Activated naive CD8-positive, alpha-beta T cell treated with anti-CD3 and anti-CD28 coated beads, Interleukin-2, amount 10 ng/mL, durations not matched to agents 7 days and 5 days (primary cell): ENCODE measurements at regions not wholly inside any gene's neighbourhood (a gene's known extent, or its start where the extent isn't known, plus 50 kb on each side); places are given as distances from the start of the nearest gene placed in this dataset.

Experiments used
- ATAC-seq: fragments of 150-1000 bp; cut with Tn5 transposase; one replicate; pipeline ENCODE4 v1.10.0; 2021; ENCODE audit warnings: low read depth, moderate library complexity
- POLR2A ChIA-PET: fragments of 350-600 bp; sonication (Branson Sonifier 250); formaldehyde crosslinking; loops from one replicate; lab custom pipeline; 2021; ENCODE audit warnings: antibody characterized with exemption; lab: Charles Lee
- DNase-seq: peaks from one replicate; pipeline ENCODE4 v3.0.0; 2021
- H3K27ac Mint-ChIP-seq: one replicate; pipeline ENCODE4 v1.8.0; 2022; ENCODE audit warnings: mild to moderate bottlenecking, mixed read lengths
- H3K27me3 Mint-ChIP-seq: one replicate; pipeline ENCODE4 v1.8.0; 2022; ENCODE audit warnings: mild to moderate bottlenecking, moderate library complexity, mixed read lengths
- H3K36me3 Mint-ChIP-seq: one replicate; pipeline ENCODE4 v1.8.0; 2021; ENCODE audit warnings: mild to moderate bottlenecking, mixed read lengths
- H3K4me1 Mint-ChIP-seq: one replicate; pipeline ENCODE4 v1.8.0; 2021; ENCODE audit warnings: mixed read lengths
- H3K4me3 Mint-ChIP-seq: one replicate; pipeline ENCODE4 v1.8.0; 2022; ENCODE audit warnings: mild to moderate bottlenecking, moderate library complexity, mixed read lengths
- H3K9me3 Mint-ChIP-seq: one replicate; pipeline ENCODE4 v1.8.0; 2021; ENCODE audit warnings: mixed read lengths

GRCh38 chr2:215851082-215851481 is 162.3 kb downstream of the MREG start:
- DNase-seq = no peak
- no peaks in the 10 kb centered on the region for H3K4me1 Mint-ChIP-seq
- POLR2A ChIA-PET = no interaction called here
- no peak overlapping the region for H3K4me3 Mint-ChIP-seq
- H3K36me3 Mint-ChIP-seq = no peaks in the 10 kb centered on the region
- H3K27ac Mint-ChIP-seq = no peak overlapping the region
- H3K27me3 Mint-ChIP-seq = peaks cover 3% of the 10 kb centered on the region
- peaks cover 10% of the 10 kb centered on the region for H3K9me3 Mint-ChIP-seq
- no peak for ATAC-seq

DNA sequence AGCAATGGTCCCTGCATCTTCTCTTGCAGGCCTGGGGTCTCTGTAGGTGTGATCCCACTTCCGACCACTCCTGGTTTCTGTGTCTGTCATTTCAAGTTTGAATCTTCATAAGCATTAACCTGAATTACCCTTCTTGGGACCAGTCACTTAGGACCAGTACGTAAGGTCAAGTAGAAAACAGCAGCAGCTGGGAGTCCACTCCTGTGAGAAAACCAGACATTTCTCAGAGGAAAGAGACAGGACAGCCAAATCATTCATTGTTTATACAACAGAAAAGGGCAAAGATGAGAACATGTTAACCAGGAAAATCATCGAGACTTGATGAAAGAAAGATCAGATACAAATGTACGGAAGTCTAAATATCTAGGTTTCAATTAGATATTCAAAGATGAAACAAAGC is 163.0 kb downstream of the MREG start:
- POLR2A ChIA-PET = no interaction called here
- Mint-ChIP-seq H3K9me3 (peaks cover 10% of the 10 kb centered on the region), H3K36me3 (no peaks in the 10 kb centered on the region), H3K27ac (no peak overlapping the region), H3K27me3 (no peaks in the 10 kb centered on the region), H3K4me3 (no peak overlapping the region), H3K4me1 (no peaks in the 10 kb centered on the region)
- no peak for DNase-seq
- ATAC-seq = no peak

DNA sequence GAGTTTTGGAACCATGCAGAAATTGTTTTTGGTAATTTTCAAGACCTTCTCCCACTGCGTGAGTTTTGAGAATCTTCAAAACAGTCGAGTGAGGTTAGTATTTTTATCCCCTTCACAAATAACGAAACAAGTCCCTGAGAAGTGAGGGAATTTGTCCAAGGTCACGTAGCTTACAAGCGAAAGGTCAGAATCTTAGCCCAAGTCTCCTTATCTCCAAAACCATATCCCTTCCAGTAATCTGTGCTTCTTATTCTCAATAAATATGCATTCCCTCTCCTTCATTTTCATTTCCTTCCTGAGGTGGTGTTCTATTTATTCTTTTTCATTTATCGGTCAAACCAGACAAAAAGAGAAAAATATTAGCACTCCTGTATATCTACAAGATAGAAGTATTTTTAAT is 163.6 kb downstream of the MREG start:
- Mint-ChIP-seq H3K4me3 (no peak overlapping the region), H3K27ac (no peak overlapping the region), H3K4me1 (no peaks in the 10 kb centered on the region), H3K27me3 (no peaks in the 10 kb centered on the region), H3K9me3 (peaks cover 10% of the 10 kb centered on the region), H3K36me3 (no peaks in the 10 kb centered on the region)
- no peak for ATAC-seq
- POLR2A ChIA-PET = no interaction called here
- no peak for DNase-seq

DNA sequence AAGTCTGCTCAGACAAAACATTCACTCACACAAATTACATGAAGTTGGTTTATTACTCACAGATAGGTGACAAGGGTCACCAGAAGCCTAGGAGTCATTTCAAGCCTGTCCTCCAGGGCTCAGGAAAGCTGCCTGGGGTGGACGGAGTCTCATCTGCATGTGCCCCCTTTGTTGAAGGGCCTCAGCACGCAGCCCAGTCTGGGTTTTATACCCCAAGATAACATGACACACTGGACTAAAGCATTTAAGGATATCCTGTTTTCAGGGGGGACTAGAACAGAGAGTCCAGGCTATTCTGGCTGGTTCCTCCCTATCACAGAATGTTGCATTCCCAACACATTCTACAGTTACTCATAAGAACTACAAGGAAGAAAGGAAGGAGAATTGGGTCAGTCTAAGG is 164.7 kb downstream of the MREG start:
- no peak for DNase-seq
- POLR2A ChIA-PET = no interaction called here
- Mint-ChIP-seq H3K27me3 (no peaks in the 10 kb centered on the region), H3K36me3 (no peaks in the 10 kb centered on the region), H3K4me3 (no peak overlapping the region), H3K27ac (no peak overlapping the region), H3K9me3 (peaks cover 6% of the 10 kb centered on the region), H3K4me1 (no peaks in the 10 kb centered on the region)
- ATAC-seq = no peak

DNA sequence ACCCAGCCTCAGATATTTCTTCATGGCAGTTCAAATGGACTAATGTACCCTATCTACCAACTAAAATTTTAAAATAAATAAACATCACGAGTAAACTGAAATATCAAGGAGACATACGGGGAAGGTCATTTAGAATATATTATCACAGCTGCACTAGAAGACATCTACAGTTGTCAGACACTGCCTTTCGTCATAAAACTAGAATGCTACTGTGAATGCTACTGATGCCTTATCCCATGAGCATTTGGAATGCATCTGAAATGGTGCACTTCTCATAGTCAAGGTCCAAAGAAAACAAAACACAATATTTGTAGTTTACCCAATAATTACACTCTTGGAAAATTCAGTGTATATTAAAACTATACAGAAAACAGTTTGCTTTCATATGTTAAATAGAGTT is 165.2 kb downstream of the MREG start:
- DNase-seq (no peak), ATAC-seq (no peak)
- Mint-ChIP-seq H3K27ac (no peak overlapping the region), H3K4me1 (no peaks in the 10 kb centered on the region), H3K9me3 (peaks cover 4% of the 10 kb centered on the region), H3K4me3 (no peak overlapping the region), H3K27me3 (no peaks in the 10 kb centered on the region), H3K36me3 (no peaks in the 10 kb centered on the region)
- POLR2A ChIA-PET = no interaction called here

- peaks cover 2% of the 10 kb centered on the region for H3K9me3 Mint-ChIP-seq
- POLR2A ChIA-PET = no interaction called here
- ATAC-seq (no peak), DNase-seq (no peak)
- no peaks in the 10 kb centered on the region for H3K36me3 Mint-ChIP-seq
- no peak overlapping the region for H3K27ac Mint-ChIP-seq
- H3K4me1 Mint-ChIP-seq = no peaks in the 10 kb centered on the region
- no peaks in the 10 kb centered on the region for H3K27me3 Mint-ChIP-seq
- no peak overlapping the region for H3K4me3 Mint-ChIP-seq
Measured at GRCh38 chr2:215847718-215848117, 165.6 kb downstream of the MREG start.

DNA sequence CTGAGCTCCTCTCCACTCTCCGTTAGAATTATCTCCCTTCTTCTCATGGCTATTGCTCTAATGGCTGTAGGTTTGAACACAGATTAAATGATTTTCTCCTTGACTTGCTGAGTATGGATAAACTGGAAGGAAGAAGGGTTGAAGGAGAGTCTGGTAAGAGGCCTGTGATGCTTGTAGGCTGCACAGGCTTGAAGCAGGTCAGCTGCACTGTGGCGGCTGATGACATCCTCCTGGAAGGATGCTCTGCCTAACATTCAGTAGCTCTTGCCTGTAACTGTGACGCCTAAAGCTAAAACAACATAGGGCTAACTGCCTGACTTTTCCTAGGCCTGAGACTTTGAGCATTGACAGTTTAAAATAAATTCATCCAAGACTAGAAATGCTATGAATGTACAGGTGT is 166.3 kb downstream of the MREG start:
- Mint-ChIP-seq H3K36me3 (no peaks in the 10 kb centered on the region), H3K4me1 (no peaks in the 10 kb centered on the region), H3K9me3 (no peaks in the 10 kb centered on the region), H3K4me3 (no peak overlapping the region), H3K27me3 (no peaks in the 10 kb centered on the region), H3K27ac (no peak overlapping the region)
- POLR2A ChIA-PET = no interaction called here
- ATAC-seq = no peak
- DNase-seq = no peak

DNA sequence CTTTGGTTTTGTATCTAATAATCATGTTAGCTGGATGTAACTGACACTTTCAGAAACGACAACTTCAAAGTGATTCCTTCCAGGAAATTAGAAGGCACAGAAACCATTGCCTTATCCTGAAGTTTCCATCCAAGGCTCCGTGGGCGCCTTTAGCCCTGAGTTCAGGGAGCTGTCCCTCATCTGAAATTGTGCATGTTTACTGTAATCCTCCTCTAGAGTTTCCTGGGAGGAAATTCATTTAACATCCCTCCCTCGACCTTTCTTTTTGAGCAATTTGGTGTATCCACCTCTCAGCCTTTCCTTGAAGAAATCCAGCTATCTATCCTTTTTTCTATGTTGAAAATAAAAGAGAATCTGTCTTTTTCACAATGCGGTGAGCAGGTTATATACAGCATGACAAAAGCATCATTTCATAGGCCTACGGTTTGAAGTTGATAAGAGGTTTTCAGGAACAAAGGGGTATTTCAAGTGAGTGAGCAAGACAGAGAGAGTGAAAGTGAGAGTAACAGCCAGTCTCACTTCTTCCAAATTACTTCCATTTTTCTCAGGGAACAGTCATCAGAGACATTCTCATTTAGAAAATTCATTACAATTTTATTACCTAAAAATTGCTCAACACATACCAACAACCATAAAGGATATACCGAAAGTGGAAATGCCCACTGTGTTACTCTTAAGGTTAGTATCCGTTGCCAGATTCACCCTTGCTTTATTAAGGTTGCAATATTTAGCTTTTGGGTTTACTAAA is 167.3 kb downstream of the MREG start:
- POLR2A ChIA-PET = no interaction called here
- Mint-ChIP-seq H3K36me3 (no peaks in the 10 kb centered on the region), H3K4me3 (no peak overlapping the region), H3K9me3 (no peaks in the 10 kb centered on the region), H3K27me3 (no peaks in the 10 kb centered on the region), H3K27ac (no peak overlapping the region), H3K4me1 (no peaks in the 10 kb centered on the region)
- no peak for ATAC-seq
- no peak for DNase-seq

DNA sequence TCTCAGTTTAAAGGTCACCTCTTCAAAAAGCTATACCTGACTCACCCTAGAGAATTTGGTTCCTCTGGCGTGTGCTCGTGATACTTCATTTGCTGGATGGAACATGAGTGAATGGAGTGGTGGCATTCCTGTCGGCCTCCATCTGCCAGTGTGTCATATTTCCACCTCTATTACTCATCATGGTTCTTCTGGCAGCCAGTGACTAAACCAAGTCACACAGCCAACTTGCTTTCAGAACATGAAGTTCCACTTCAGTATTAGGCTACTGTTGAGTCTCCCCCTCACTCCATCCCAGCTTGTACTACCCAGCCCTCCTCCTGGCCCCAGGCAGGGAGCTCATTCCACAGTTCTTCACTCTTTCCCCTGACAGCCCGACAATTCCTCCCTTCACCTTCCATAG is 169.8 kb downstream of the MREG start:
- H3K36me3 Mint-ChIP-seq = no peaks in the 10 kb centered on the region
- DNase-seq (no peak), ATAC-seq (no peak)
- no peak overlapping the region for H3K4me3 Mint-ChIP-seq
- POLR2A ChIA-PET = no interaction called here
- no peaks in the 10 kb centered on the region for H3K9me3 Mint-ChIP-seq
- H3K4me1 Mint-ChIP-seq = no peaks in the 10 kb centered on the region
- H3K27ac Mint-ChIP-seq = no peak overlapping the region
- H3K27me3 Mint-ChIP-seq = no peaks in the 10 kb centered on the region

- H3K4me1 Mint-ChIP-seq = no peaks in the 10 kb centered on the region
- no peak overlapping the region for H3K27ac Mint-ChIP-seq
- H3K9me3 Mint-ChIP-seq = no peaks in the 10 kb centered on the region
- no peak overlapping the region for H3K4me3 Mint-ChIP-seq
- H3K36me3 Mint-ChIP-seq = no peaks in the 10 kb centered on the region
- DNase-seq (no peak), ATAC-seq (no peak)
- POLR2A ChIA-PET = no interaction called here
- H3K27me3 Mint-ChIP-seq = no peaks in the 10 kb centered on the region
Measured at GRCh38 chr2:215841175-215841816, 172.1 kb downstream of the MREG start.

DNA sequence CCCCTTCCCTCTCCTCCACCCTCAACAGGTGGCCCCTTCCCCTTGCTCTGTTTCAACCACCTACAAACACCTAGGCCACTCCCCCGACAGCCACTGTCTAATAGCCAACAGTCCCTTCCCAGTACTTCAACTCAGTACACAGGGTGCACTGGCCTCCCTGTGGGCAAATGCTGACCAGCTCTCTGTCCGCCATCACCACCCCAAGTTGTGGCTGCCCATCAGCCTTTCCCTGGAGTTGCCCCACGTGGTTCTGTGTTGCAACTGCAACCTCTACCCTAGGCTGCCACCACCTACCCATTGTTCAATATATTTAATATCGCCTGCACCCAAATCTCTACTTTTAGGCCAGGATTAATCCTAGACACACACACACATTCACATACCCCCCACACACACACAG is 173.5 kb downstream of the MREG start:
- POLR2A ChIA-PET = no interaction called here
- DNase-seq (no peak), ATAC-seq (no peak)
- Mint-ChIP-seq H3K27me3 (peaks cover 5% of the 10 kb centered on the region), H3K9me3 (no peaks in the 10 kb centered on the region), H3K4me1 (no peaks in the 10 kb centered on the region), H3K27ac (no peak overlapping the region), H3K36me3 (no peaks in the 10 kb centered on the region), H3K4me3 (no peak overlapping the region)

DNA sequence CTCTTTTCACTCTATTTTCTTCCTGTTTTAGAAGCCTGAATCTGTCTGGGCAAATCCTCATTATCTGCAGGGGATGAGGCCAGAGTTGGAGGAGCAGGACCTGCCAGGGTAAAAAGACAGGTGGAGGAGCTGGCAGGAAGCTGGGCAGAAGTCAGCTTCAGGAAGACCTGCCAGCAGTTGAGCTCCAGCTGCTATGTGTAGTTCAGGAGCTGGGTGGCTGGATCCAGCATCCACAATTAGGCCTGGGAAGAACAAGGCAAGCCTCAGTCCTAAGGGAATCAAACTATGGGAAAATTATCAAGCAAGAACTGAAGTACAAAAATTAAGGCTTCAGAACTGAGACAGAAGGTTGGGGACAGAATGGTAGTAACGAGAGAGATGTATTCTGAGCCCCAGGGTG is 174.0 kb downstream of the MREG start:
- Mint-ChIP-seq H3K36me3 (no peaks in the 10 kb centered on the region), H3K4me3 (no peak overlapping the region), H3K9me3 (no peaks in the 10 kb centered on the region), H3K4me1 (no peaks in the 10 kb centered on the region), H3K27me3 (peaks cover 5% of the 10 kb centered on the region), H3K27ac (no peak overlapping the region)
- DNase-seq (no peak), ATAC-seq (no peak)
- POLR2A ChIA-PET = no interaction called here

DNA sequence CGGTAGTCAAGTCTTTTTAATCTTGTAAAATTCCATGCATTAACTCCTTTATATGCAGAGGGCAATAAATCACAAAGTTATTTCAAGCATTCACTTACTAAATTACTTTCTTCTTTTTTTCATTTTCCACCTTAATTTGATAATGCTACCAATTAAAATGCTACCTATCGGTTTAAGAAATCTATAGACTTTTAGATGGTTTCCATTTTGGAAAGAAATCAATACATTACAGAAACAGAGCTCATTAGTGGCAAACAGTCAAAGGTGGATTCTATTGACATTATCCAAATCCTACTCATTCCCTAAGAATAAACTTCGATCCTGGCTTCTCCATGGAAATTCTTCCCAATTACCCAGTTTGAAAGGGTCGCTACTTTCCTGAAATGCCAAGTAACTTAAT is 176.5 kb downstream of the MREG start:
- no peak for ATAC-seq
- peaks cover 5% of the 10 kb centered on the region for H3K27me3 Mint-ChIP-seq
- no peak overlapping the region for H3K27ac Mint-ChIP-seq
- H3K36me3 Mint-ChIP-seq = no peaks in the 10 kb centered on the region
- peaks cover 2% of the 10 kb centered on the region for H3K9me3 Mint-ChIP-seq
- H3K4me3 Mint-ChIP-seq = no peak overlapping the region
- H3K4me1 Mint-ChIP-seq = peaks cover 2% of the 10 kb centered on the region
- POLR2A ChIA-PET = no interaction called here
- no peak for DNase-seq

- H3K36me3 Mint-ChIP-seq = no peaks in the 10 kb centered on the region
- peaks cover 8% of the 10 kb centered on the region for H3K4me1 Mint-ChIP-seq
Measured at GRCh38 chr2:215835657-215836056, 177.7 kb downstream of the MREG start.

More at GRCh38 chr2:215835657-215836056, 177.7 kb downstream of the MREG start:
- no peak overlapping the region for H3K27ac Mint-ChIP-seq
- DNase-seq = no peak
- H3K4me3 Mint-ChIP-seq = no peak overlapping the region
- POLR2A ChIA-PET = no interaction called here
- H3K9me3 Mint-ChIP-seq = peaks cover 2% of the 10 kb centered on the region
- peaks cover 5% of the 10 kb centered on the region for H3K27me3 Mint-ChIP-seq
- no peak for ATAC-seq
